Activated CD8-positive, alpha-beta memory T cell treated with anti-CD3 and anti-CD28 coated beads for 24 hours (primary cell): ENCODE measurements at regions not wholly inside any gene's neighbourhood (a gene's known extent, or its start where the extent isn't known, plus 50 kb on each side); places are given as distances from the start of the nearest gene placed in this dataset.

Experiments
- DNase-seq: peaks from one replicate; pipeline ENCODE4 v3.0.0-alpha.2; 2020

- no peak for DNase-seq
These were observed 96.8 kb upstream of the THY1 start for GRCh38 chr11:119519796-119520195.

GRCh38 chr11:119518746-119519730 is 96.1 kb upstream of the THY1 start:
- DNase-seq, result no peak

GRCh38 chr11:119515771-119516400 is 92.9 kb upstream of the THY1 start:
- DNase-seq, result no peak

DNA sequence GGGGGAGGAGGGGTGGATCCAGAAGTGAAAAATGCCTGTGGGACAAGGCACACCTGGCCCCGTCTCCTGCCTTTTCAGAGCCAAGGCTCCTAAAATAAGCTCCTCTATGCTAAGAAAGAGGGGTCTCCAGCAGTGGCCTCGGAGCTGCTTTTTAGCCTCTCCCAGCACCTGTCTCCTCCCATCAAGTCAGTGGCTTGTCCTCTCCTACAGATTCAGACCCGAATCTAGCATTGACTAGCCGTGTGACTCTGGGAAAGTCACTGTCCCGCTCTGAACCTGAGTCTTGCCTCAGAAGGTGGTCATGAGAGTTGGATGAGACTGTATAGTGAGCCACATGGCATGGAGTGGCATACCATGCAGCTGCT is 90.8 kb upstream of the THY1 start:
- DNase-seq, result no peak

GRCh38 chr11:119513131-119513805 is 90.3 kb upstream of the THY1 start:
- DNase-seq, result no peak

GRCh38 chr11:119512369-119512768 is 89.4 kb upstream of the THY1 start:
- DNase-seq, result no peak

DNA sequence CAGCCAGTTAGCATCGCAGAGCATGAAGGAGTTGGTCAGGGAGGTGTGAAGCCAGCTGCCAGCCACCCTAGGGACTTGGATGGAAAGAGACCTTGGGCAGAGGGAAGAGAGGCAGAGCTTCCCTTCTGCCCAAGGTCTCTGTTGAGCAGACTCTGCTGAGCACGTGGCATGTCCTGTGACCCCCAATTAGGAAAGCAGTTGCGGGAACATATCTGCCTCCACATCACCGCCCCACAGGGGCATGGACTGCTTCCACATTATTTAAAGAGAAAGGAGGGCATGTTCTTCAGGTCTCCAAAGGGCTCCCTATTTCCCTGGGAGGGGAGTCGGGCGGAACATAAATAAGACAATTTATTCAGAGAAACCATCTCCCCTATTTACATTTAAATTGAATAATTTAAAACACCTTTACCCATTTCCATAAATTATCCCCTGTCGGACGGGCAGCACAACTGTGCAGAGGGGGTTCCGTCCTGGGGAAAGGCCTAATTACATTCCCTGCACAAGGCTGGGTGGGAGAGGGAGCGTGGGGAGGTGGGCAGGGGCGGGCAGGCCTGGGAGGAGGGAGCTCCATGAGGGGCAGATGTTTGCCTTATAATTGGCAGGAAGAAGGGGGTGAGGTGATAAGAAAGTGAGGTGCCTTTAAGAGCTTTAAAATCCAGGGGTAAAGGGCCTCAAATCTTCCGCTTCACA is 88.8 kb upstream of the THY1 start:
- no peak for DNase-seq

DNA sequence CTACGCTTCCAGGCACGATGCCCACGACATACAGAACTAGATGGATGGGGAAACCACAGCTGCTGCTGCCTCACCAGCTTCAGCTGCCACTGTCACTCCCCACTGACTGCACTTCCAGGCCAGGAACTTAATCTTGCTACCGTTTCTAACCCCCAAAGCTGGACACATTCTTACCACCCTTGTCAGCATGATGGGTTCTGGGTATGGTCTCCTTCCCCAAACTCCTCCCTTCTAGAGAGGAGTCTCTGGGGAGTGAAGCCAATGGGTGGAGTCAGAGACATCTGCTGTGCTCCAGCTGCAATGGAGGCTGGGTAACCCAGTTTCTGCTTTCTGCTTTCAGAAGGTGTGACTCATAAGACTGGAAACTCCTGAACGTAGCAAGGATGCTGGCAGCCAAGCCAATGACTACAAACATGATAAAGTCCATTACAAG is 87.0 kb upstream of the THY1 start:
- DNase-seq, result no peak

GRCh38 chr11:119509282-119509841 is 86.4 kb upstream of the THY1 start:
- DNase-seq, result no peak

GRCh38 chr11:119506436-119506835 is 83.5 kb upstream of the THY1 start:
- no peak for DNase-seq

DNA sequence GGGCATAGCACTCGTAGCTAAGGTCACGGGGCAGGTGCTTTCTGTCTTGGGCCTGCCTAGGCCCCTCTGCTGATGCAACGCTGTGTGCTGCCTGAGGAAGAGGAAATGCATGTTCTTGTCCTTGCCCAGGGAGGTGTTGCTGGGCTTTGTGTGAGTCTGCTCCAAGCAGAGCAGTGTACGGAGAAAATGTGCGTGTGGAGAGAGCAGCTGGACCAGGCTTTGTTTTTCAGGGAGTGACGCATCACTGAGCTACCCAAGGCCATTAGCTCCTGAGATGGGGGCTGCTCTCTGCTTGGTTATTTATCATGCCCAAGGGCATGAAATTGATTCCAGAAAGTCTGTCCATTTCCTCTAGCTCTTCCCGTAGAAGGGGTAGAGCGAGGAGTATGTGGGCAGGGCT is 82.9 kb upstream of the THY1 start:
- DNase-seq, result no peak

DNA sequence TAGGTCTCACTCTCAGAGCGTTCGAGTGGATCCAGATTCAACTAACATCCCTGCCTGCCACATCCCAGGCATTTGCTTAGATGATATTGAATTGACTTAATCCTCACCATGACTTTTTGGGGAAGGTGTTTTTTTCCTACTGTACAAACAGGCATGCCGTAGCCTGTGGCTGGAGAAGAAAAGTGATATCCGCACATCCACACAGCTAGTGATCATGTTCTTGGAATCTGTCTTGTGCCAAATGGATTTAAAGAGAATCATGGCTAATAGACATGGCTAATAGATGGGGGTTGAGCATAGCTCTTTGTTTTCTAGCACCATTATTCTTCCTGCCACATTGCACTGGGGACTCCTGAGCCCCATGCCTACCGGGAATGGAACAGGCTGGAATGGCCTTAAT is 82.1 kb upstream of the THY1 start:
- DNase-seq, result no peak

GRCh38 chr11:119504371-119504770 is 81.4 kb upstream of the THY1 start:
- DNase-seq, result no peak

DNA sequence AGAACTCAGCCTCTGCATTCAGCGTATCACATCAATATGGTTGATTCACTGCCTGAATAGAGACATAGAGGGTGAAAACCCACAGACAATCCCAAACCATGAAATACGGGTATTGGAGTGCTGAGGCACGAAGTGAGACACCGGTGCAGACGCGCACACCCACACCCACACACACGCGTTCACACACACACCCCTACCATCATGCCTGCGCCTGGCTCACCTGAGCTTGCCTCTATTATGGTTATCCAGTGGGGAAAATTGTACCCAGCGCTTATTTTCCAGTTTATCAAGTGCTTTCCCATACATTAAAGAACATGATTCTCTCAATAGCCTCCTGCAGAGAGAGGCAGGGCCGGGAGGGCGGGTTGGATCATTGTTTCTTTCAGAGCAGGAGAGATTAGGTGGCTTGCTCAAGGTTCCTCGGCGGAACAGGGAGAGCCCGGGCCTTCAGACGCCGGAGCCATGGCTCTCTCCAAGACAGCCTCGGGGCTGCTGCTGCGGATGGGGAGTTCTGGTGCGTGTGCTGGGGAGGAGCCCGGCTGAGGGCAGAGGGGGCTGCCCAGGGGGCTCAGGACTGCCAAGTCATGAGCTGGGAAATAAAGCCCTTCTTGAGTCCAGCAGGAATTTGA is 78.9 kb upstream of the THY1 start:
- DNase-seq, result no peak

GRCh38 chr11:119497717-119498116 is 74.7 kb upstream of the THY1 start:
- DNase-seq, result no peak

DNA sequence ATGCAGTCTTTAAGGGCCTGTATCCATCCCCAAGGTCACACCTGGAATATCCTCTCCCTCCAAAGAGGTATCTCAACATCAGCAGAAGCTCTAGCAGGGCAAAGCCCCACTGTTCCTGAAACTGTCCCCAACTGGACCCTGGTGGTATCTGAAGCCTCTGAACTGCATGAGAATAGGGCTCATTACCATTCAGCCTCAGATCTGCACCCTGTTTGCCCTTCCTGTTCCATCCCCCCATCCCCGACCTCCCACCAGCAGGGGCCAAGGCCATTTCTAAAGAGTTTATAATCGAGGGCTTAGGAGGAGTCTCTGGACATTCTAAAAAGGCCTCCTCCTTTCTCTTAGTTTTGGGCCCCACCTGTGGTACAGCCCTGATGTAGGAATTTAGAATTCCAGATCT is 74.0 kb upstream of the THY1 start:
- no peak for DNase-seq

DNA sequence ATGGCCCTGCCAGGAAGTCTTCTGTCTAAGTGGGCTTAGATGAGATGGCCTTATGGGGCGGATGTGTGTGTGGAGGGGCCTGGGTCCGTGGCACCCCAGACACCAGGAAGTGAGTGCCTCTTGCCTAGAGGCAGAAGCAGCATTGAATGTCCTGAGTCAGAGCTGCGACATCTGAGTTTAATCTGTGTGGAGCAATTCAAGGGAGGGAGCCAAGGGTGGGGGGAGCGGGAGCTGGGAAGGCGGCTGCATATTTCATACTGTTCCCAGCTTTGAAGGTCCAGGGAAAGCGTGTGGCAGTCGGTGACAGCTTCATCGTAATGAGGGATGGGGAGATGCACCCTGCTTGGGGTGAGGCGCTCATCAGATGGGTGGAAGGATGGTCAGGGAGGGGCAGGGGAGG is 73.5 kb upstream of the THY1 start:
- DNase-seq, result no peak

DNA sequence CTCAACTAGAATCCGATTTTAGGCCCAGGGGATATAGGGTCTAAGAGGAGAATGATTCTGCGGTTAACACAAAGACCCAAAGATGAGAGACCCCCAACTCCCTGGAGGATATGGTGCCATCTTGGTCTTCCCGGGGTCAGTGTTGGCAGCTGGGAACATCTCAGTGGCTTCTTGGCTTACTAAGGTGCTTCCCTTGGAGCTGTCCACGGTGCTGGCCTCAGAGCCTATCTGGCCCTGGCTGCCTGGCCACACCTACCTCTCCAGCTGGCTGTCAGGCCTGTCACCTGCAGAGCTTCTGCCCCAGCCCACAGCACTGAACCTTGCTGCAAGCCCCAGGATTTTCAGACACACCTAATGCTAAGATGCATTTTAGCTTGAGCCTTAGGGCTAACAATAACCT is 70.7 kb upstream of the THY1 start:
- DNase-seq, result no peak

GRCh38 chr11:119491753-119492510 is 69.0 kb upstream of the THY1 start:
- no peak for DNase-seq

DNA sequence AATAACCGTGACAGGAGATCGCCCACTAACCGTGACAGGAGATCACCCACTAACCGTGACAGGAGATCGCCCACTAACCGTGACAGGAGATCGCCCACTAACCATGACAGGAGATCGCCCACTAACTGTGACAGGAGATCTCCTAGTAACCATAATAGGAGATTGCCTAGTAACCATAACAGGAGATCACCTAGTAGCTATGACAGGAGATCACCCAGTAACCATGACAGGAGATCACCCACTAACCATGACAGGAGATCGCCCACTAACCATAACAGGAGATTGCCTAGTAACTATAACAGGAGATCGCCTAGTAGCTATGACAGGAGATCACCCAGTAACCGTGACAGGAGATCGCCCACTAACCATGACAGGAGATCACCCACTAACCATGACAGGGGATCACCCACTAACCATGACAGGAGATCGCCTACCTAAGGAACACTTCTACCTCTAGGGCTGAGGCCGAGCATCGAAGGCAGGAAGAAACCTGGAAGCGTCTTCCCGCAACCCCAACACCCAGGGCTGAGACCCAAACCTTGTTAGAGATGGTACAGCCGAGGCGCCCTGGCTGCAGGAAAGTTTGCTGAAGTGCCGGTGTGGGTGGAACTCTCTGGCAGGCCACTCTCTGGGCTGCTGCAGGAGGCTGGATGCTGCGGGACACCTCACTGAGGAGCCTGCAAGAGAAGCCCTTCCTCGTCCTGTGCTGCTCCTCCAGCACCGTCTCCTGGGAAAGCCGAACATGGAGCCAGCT is 67.5 kb upstream of the THY1 start:
- DNase-seq, result no peak

- DNase-seq, result no peak
These were observed 66.1 kb upstream of the THY1 start for GRCh38 chr11:119489087-119489486.
